SU-DHL-6 (cell line): ENCODE measurements at regions not wholly inside any gene's neighbourhood (a gene's known extent, or its start where the extent isn't known, plus 50 kb on each side); places are given as distances from the start of the nearest gene placed in this dataset.

Experiments used
- CTCF ChIP-seq: fragments of 200-600 bp; sonication (generic); IDR thresholded peaks from one replicate; pipeline ENCODE4 v1.5.1; 2017; ENCODE audit warnings: antibody characterized with exemption, mild to moderate bottlenecking, low read length, moderate library complexity; ENCODE audit not compliant: insufficient read depth, poor library complexity, severe bottlenecking
- EZH2phosphoT487 ChIP-seq: fragments of 200-600 bp; sonication (generic), shearing (Covaris generic); conservative IDR thresholded peaks from 2 replicates; pipeline ENCODE4 v1.6.1; 2018; ENCODE audit warnings: mild to moderate bottlenecking, antibody characterized with exemption, low read length, moderate library complexity, mixed read lengths

DNA sequence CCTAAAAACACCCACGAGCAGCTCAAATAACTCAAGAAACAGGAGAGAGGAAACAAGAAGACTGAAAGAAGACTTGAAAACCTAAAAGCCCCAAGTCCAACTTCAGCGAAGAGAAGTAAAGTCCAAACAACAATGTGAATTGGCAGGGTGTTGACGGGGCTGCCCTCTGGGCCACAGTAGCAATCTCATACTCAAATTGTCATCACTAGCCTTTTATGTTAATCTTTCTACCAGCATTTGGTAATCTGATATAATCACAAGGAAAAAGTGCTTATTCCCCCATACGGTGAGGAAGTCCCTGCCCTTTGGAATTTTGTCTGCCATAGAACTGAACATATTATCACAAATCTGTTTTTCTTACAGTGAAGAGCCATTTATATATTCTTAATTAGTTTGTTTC, 51.5 kb upstream of the IFNE start:
- no peak for TF ChIP-seq CTCF
- no peak for TF ChIP-seq EZH2phosphoT487
